ENCODE measurements at regions not wholly inside any gene's neighbourhood (a gene's known extent, or its start where the extent isn't known, plus 50 kb on each side); places are given as distances from the start of the nearest gene placed in this dataset.

DNA sequence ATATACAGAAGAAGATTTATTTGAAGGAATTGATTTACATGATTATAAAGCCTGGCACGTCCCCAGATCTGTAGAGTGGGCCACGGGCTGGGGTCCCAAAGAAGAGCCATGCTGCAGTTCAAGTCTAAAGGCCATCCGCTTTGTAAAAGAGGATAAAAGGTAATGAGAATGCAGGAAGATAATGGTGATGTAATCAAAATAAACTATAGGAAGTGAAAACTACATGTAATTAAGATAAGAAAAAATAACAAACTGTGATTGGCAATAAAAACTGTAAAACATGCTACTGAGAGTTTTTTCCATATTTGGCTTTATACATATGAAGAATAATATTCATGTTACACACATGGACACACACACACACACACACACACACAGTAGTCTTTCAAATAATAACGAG, 59.0 kb upstream of the TMEFF2 start:
- intact Hi-C loops (cut with micrococcal nuclease), result no loop called here

DNA sequence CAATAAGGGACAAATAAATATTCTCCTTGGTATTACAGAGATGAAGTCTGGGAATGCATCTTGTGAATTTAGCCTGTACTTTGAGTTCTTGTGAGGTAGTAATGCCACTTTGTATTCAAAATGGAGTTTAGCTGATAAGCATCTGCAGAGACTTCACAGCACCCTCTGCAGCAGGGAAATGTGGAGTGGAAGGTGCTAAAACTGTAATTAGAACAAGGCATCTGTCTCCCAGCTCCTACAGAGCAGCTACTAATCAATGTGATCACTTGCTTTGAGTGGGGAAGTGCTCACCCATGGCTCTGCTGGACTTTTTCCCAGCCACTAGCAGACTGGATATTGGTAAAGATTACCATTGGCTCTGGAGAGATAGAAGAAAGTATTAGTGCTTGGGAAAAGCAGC, 56.2 kb upstream of the TMEFF2 start:
- no peaks in the 10 kb centered on the region for H4K20me1 ChIP-seq (replicated peaks; ENCODE audit: control insufficient read depth, extremely low read depth, insufficient read depth, low read length)
- H3K27ac ChIP-seq (ENCODE audit: insufficient read depth, low read depth, low read length), result no peak overlapping the region
- no peaks in the 10 kb centered on the region for H3K36me3 ChIP-seq (ENCODE audit: control insufficient read depth in 2 of 2, extremely low read depth in 1 of 2, insufficient read depth in 2 of 2, low read length in 2 of 2)
- no TSS peak for BruUV-seq (replicated peaks)
- POLR2A ChIA-PET, result no interaction called here
- no peak overlapping the region for H3K9ac ChIP-seq (replicated peaks; ENCODE audit: extremely low read depth, insufficient read depth, low read length)
- H3K27me3 ChIP-seq (ENCODE audit: control insufficient read depth in 2 of 2, insufficient read depth in 2 of 2, low read length in 2 of 2), result peaks cover 0 to 2% of the 10 kb centered on the region in 2 experiments
- no peak overlapping the region for H2AFZ ChIP-seq (ENCODE audit: low read depth, low read length)
- no peak for TF ChIP-seq POLR2A (IDR thresholded peaks at IDR 0.05; ENCODE audit: low read depth, low read length)
- TF ChIP-seq FOS (IDR thresholded peaks at IDR 0.05; ENCODE audit: borderline replicate concordance, insufficient read depth, low read length), result no peak
- TF ChIP-seq, protein P1, sequence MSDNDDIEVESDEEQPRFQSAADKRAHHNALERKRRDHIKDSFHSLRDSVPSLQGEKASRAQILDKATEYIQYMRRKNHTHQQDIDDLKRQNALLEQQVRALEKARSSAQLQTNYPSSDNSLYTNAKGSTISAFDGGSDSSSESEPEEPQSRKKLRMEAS (IDR thresholded peaks at IDR 0.05; ENCODE audit: insufficient read depth, insufficient read length), result no peak
- no peak for TF ChIP-seq POLR2AphosphoS5 (IDR thresholded peaks at IDR 0.05; ENCODE audit: insufficient read depth, low read depth, low read length)
- TF ChIP-seq, protein P2, sequence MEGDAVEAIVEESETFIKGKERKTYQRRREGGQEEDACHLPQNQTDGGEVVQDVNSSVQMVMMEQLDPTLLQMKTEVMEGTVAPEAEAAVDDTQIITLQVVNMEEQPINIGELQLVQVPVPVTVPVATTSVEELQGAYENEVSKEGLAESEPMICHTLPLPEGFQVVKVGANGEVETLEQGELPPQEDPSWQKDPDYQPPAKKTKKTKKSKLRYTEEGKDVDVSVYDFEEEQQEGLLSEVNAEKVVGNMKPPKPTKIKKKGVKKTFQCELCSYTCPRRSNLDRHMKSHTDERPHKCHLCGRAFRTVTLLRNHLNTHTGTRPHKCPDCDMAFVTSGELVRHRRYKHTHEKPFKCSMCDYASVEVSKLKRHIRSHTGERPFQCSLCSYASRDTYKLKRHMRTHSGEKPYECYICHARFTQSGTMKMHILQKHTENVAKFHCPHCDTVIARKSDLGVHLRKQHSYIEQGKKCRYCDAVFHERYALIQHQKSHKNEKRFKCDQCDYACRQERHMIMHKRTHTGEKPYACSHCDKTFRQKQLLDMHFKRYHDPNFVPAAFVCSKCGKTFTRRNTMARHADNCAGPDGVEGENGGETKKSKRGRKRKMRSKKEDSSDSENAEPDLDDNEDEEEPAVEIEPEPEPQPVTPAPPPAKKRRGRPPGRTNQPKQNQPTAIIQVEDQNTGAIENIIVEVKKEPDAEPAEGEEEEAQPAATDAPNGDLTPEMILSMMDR (IDR thresholded peaks at IDR 0.05; ENCODE audit: extremely low read depth in 1 of 2, insufficient read depth in 1 of 2, low read depth in 1 of 2, low read length in 2 of 2), result no peak
- TF ChIP-seq JUN (IDR thresholded peaks at IDR 0.05; ENCODE audit: borderline replicate concordance, insufficient read depth, insufficient read length, low read depth), result no peak
- dilution Hi-C loops (cut with MboI; ENCODE audit: extremely low pct_ligation_motif_present, low sequenced_read_pairs), result no loop called here
- H3K4me3 ChIP-seq (replicated peaks in 1 of 3; ENCODE audit: insufficient read depth in 1 of 3, low read depth in 1 of 3, low read length in 3 of 3), result no peak overlapping the region
- CTCF ChIA-PET, result interaction anchor here (1.1 to 1.2 kb wide), 2 partner anchors 10 to 15 kb away, joined by 3 read pairs; no protein-coding TSS in a partner anchor
- DNase-seq (ENCODE audit: low read depth, low spot score), result no peak
- intact Hi-C loops (cut with micrococcal nuclease), result no loop called here
- no peaks in the 10 kb centered on the region for H3K9me3 ChIP-seq (replicated peaks; ENCODE audit: control insufficient read depth, insufficient read depth, low read length)
- H3K9me1 ChIP-seq (replicated peaks; ENCODE audit: control insufficient read depth, extremely low read depth, insufficient read depth, low read length), result no peaks in the 10 kb centered on the region
- H3K4me2 ChIP-seq (ENCODE audit: insufficient read depth, low read length), result no peak overlapping the region
- peaks cover 2% of the 10 kb centered on the region for H3K4me1 ChIP-seq (ENCODE audit: control insufficient read depth, extremely low read depth, insufficient read depth, low read length)
- H3K79me2 ChIP-seq (ENCODE audit: control insufficient read depth, insufficient read depth, low read length), result no peaks in the 10 kb centered on the region
- no peak for FAIRE-seq

More for the DNA sequence above, 59.0 kb upstream of the TMEFF2 start:
- Histone ChIP-seq H3K9me3 (replicated peaks; ENCODE audit: control insufficient read depth, insufficient read depth, low read length) (no peaks in the 10 kb centered on the region), H3K9ac (replicated peaks; ENCODE audit: extremely low read depth, insufficient read depth, low read length) (no peak overlapping the region), H3K36me3 (ENCODE audit: control insufficient read depth in 2 of 2, extremely low read depth in 1 of 2, insufficient read depth in 2 of 2, low read length in 2 of 2) (no peaks in the 10 kb centered on the region), H3K27me3 (ENCODE audit: control insufficient read depth in 2 of 2, insufficient read depth in 2 of 2, low read length in 2 of 2) (peaks cover 0 to 2% of the 10 kb centered on the region in 2 experiments), H4K20me1 (replicated peaks; ENCODE audit: control insufficient read depth, extremely low read depth, insufficient read depth, low read length) (no peaks in the 10 kb centered on the region), H3K4me3 (replicated peaks in 1 of 3; ENCODE audit: insufficient read depth in 1 of 3, low read depth in 1 of 3, low read length in 3 of 3) (no peak overlapping the region), H3K27ac (ENCODE audit: insufficient read depth, low read depth, low read length) (no peak overlapping the region), H3K4me1 (ENCODE audit: control insufficient read depth, extremely low read depth, insufficient read depth, low read length) (peaks cover 2% of the 10 kb centered on the region), H3K4me2 (ENCODE audit: insufficient read depth, low read length) (no peak overlapping the region), H2AFZ (ENCODE audit: low read depth, low read length) (no peak overlapping the region), H3K79me2 (ENCODE audit: control insufficient read depth, insufficient read depth, low read length) (no peaks in the 10 kb centered on the region), H3K9me1 (replicated peaks; ENCODE audit: control insufficient read depth, extremely low read depth, insufficient read depth, low read length) (no peaks in the 10 kb centered on the region)
- TF ChIP-seq JUN (IDR thresholded peaks at IDR 0.05; ENCODE audit: borderline replicate concordance, insufficient read depth, insufficient read length, low read depth), result no peak
- TF ChIP-seq MYC (IDR thresholded peaks at IDR 0.05; ENCODE audit: low read depth, low read length), result no peak
- TF ChIP-seq POLR2AphosphoS5 (IDR thresholded peaks at IDR 0.05; ENCODE audit: insufficient read depth, low read depth, low read length), result no peak
- ChIA-PET POLR2A (no interaction called here), CTCF (no interaction called here)
- DNase-seq (ENCODE audit: low read depth, low spot score) (no peak), FAIRE-seq (no peak)
- dilution Hi-C loops (cut with MboI; ENCODE audit: extremely low pct_ligation_motif_present, low sequenced_read_pairs), result no loop called here
- BruUV-seq (replicated peaks), result no TSS peak

Data from endothelial cell of umbilical vein (primary cell).